KBM-7 (cell line): ENCODE measurements at regions not wholly inside any gene's neighbourhood (a gene's known extent, or its start where the extent isn't known, plus 50 kb on each side); places are given as distances from the start of the nearest gene placed in this dataset.
"Not testable (repeated sequence)": the region's sequence is repeated elsewhere in the genome, so short reads cannot be mapped to it uniquely, and the experiment has no call there.

ENCODE experiments used
- DNase-seq: peaks from one replicate; pipeline ENCODE4 v3.0.0-alpha.2; 2015
- in situ Hi-C: fragments of 300-500 bp; cut with MboI; formaldehyde crosslinking; loops from 2 replicates; pipeline ENCODE4 v1.14.3; 2020; ENCODE audit warnings: low sequenced_read_pairs, low pct_unique_long_range_greater_than_20kb, mixed read lengths

- in situ Hi-C loops: no loop called here
- no peak for DNase-seq
Measured at GRCh38 chr10:30560326-30560725, 69.2 kb downstream of the LYZL2 start.

DNA sequence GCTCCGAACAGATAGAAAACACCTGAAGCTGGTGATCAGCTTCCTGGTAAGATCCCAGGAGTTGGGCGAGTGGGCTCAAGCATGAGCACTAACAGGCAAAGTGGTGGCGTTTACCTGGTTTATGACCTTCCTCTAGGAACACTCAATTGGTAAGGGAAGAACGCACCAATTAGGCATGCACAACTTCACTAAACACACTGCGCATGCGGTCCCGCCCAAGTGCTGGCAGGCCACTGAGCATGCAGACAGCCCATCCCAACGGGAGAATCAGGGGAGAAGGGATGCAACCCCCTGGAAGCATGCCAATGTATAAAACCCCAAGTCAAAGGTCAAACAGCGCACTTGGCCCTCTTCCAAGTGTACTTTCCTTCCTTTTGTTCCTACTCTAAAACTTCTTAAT, 70.4 kb downstream of the LYZL2 start:
- DNase-seq: no peak
- in situ Hi-C loops: no loop called here

GRCh38 chr10:30558411-30558810, 71.1 kb downstream of the LYZL2 start:
- DNase-seq: no peak
- in situ Hi-C loops: no loop called here

GRCh38 chr10:30557884-30558283, 71.7 kb downstream of the LYZL2 start:
- in situ Hi-C loops: no loop called here
- no peak for DNase-seq

DNA sequence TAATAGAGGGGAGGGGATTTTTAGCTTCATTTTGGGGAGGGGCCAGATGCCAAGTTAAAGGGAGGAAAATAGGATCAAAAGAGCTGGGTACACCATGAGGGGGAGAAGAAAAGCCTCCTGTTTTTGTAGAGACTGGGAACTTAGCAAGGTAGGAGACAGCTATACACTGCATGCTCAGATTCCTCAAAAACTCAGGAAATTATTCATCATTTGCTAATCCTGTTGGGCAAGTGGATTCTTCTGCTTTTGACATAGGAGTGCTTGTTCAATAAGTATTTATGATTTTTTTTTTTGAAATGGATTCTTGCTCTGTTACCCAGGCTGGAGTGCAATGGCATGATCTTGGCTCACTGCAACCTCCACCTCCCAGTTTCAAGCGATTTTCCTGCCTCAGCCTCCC, 73.4 kb downstream of the LYZL2 start:
- DNase-seq: no peak
- in situ Hi-C loops: no loop called here

GRCh38 chr10:30555465-30555864, 74.1 kb downstream of the LYZL2 start:
- in situ Hi-C loops: no loop called here
- DNase-seq: no peak

- in situ Hi-C loops: no loop called here
- no peak for DNase-seq
Measured at GRCh38 chr10:30554440-30554825, 75.1 kb downstream of the LYZL2 start.

DNA sequence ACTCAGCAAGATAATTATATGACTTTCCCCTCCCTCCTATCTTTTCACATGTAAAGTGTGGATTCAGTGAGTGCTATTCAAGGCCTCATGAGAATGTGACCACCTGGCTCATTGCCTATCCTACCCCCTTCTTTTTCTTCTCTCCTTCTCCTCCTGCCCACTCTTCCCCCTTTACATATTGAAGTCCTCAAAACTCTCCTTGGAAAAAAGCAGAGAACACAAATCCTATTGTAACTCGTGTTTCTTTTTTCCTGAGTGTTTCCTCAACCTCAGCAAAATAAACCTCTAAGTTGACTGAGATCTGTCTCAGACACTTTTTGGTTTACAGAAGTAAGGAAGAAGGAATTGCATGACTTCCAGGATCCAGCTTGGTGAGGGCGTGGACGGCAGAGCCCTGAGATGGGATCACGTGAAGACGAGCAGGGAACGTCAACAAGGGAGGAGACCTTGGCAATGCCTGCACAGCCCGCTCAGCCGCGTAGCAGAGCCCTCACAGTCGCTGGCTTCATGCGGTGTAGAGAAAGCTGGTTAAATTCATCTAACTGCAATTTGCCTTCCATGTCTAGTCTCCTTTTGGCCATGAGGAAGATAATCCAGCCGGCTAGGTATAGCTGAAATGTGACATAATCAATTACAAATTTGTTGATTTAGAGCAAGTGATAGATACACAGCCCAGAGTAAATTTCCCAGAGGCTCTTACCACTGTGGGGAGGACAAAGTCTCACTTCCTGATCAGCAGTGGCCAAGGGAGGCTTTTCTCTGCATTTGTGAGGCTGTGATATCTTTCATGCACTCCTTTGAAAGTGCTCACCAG, 75.7 kb downstream of the LYZL2 start:
- in situ Hi-C loops: no loop called here
- peak; percentile 62 for DNase-seq

DNA sequence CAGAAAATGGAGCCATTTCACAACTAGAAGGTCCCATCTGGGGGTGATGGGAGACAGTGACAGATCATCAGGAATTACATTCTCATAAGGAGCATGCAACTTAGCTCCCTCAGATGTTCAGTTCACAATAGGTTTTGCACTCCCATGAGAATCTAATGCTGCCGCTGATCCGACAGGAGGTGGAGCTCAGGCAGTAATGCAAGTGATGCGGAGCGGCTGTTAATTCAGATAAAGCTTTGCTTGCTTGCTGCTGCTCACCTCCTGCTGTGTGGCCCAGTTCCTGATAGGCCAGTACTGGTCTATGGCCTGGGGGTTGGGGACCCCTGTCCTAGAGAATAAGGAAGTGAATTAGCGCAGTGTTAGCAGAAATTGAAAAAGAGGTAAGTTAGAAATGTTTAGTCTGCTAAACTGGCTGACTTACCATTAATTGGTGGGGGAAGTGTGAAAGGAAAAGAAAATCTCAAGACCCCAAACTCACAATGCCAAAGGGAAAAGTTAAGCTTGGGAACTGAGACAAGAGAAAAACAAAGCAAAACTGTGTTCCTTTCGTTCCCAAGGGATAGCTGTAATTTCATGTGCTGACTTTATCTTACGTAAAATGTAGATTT, 76.4 kb downstream of the LYZL2 start:
- peak; percentile 88 for DNase-seq
- in situ Hi-C loops: no loop called here

DNA sequence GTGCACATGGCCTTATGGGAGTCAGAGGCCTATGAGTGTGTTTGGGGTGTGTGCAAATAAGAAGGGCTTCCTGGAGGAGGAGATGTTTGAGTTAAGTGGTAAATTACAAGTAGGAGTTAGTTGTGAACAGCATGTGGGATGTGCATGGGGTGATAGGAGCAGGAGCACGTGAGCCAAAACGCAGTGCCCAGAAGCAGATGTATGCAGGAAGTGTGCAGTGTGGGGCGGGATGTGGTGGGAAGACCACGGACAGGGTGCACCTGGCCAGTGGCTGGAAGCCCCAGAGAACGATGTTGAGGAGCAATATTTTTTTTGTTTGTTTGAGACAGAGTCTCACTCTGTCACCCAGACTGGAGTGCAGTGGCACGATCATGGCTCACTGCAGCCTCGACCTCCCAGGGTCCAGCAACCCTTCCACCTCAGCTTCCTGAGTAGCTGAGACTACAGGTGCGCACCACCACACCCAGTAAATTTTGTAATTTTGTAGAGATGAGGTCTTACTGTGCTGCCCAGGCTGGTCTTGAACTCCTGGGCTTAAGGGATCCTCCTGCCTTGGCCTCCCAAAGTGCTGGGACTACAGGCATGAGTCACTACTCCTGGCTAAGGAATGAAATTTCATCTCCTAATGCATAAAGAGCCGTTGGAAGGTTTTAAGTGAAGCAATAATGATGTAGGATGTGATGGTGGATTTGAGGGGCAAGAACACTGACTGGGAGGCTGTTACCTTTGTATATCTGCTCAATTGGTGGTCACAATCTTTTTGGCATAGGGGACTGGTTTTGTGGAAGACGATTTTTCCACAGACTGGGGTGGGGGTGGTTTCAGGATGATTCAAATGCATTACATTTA, 78.4 kb downstream of the LYZL2 start:
- in situ Hi-C loops: no loop called here
- DNase-seq: peak; percentile 62

DNA sequence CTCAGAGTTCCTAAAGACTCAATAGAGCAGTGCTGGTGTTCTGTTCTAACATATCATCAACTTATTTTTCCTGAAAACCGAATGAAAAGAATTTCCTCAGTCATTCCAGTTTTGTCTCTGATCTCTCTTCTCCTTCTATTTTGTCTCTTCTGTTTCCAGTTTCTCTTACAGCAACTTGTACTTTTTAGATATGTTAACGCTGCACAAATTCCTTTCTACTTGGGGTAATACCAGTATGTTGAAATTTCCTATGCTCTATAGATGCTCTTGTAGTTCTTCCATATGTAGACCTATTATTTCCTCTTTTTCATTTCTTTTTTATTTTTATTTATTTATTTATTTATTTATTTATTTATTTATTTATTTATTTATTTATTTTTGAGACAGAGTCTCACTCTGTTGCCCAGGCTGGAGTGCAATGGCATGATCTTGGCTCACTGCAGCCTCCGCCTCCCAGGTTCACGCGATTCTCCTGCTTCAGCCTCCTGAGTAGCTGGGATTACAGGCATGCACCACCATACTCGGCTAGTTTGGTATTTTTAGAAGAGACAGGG, 80.3 kb downstream of the LYZL2 start:
- in situ Hi-C loops: not testable (repeated sequence)

DNA sequence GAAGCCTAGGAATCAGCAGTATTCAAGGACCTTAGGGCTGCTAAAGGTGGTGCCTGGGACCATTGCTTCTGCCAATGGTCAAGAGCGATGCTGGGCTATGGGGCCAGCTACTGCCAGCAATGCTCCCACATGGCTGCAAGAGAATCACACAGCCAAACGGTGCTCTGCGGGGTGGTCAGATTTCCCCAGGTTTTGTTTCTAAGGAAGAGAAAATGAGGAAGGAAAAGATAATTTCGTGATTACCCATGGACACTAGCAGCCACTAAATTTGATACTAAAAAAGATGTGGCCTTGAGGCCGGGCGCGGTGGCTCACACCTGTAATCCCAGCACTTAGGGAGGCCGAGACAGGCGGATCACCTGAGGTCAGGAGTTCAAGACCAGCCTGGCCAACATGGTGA, 83.0 kb downstream of the LYZL2 start:
- no peak for DNase-seq

More for the DNA sequence above, 80.3 kb downstream of the LYZL2 start:
- DNase-seq: not testable (repeated sequence)

GRCh38 chr10:30542895-30543288, 86.7 kb downstream of the LYZL2 start:
- no peak for DNase-seq
- in situ Hi-C loops: no loop called here

More for the DNA sequence above, 83.0 kb downstream of the LYZL2 start:
- in situ Hi-C loops: no loop called here

DNA sequence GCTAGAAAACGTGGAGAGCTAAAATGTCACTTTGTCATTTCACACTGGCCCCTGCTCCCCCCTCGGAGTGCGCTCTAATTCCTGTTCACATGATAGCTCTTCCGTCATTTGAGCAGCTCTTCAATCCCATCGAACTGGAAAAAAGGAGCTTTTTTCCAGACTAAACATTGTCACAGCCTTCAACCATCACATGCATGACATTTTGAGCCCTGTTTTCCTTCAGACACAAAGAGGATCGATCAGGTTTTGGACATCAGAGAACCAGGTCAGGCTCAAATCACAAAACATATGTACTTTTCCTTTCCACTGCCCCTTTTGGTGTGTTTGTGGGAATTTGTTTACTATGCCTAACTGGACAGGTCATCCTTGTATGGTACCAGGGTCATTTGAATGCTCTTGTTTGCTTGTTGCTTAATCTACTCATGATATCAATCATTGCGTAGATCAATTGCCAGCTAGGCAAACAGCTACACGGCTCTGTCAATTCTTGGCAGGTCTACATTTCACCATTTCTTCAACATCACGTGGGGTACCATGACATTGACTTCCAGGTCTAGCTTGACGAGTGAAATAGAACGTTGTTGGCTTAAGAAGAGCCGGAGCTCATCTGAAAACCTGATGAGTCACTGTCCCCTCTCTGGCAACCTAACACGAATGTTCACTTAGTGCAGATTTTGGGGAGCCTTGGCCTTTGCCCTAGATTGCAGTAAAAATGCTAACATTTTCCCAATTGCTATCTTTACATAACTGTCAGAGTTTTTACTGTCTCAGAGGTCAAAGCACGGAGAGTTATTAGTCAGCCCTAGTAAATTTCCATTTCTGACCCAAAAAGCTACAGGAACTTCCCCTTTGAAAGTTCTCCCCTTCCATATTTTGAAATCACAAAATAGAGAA, 87.3 kb downstream of the LYZL2 start:
- in situ Hi-C loops: no loop called here
- DNase-seq: no peak

GRCh38 chr10:30540276-30540675, 89.3 kb downstream of the LYZL2 start:
- DNase-seq: no peak
- in situ Hi-C loops: no loop called here

- in situ Hi-C loops: no loop called here
- no peak for DNase-seq
Measured at GRCh38 chr10:30538086-30538485, 91.5 kb downstream of the LYZL2 start.

DNA sequence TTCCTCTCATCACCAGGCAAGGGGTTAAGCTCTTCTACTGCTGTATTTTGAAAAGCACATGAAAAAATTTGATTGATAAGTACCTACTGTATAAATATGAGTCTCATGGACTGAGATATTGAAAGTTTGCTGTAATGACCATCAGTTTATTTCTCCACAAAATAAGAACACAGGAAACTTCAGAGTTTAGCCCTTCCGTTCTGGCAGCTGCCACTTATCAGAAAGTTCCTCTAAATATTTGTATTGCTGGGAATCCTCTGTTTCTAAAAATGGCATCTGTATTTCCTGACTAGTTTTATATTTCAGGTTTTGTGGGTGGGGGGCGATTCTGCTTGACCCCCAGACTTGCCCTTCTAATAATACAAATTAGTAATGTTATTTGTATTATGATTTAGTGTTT, 92.0 kb downstream of the LYZL2 start:
- in situ Hi-C loops: no loop called here

GRCh38 chr10:30537158-30537557, 92.4 kb downstream of the LYZL2 start:
- in situ Hi-C loops, DNase-seq: not testable (repeated sequence)

More for the DNA sequence above, 92.0 kb downstream of the LYZL2 start:
- DNase-seq: no peak

DNA sequence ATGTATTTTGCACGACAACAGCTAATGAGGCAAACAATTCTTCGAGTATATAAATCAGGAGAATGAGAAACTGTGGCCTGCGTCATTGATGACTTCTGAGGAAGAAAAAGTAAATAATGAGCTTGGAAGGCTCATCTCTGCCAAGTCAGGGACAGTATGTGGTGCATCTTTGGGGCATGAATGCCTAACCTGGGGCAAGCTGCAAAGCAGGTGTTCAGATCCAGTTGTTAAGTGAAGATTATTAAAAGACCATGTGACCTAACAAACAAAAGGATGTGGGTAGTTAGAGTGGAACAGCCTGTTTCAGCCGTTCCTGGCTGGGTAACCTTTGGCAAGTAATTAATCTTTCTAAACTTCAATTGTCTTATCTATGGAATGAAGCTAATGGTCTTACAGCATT, 93.0 kb downstream of the LYZL2 start:
- in situ Hi-C loops: no loop called here
- DNase-seq: no peak
